GM23338 (cell line): ENCODE measurements at regions not wholly inside any gene's neighbourhood (a gene's known extent, or its start where the extent isn't known, plus 50 kb on each side); places are given as distances from the start of the nearest gene placed in this dataset.

Experiments
- ATAC-seq: fragments of 200-7000 bp; cut with Tn5 transposase; 3 replicates; pipeline ENCODE4 v1.9.1; 2020
- DNase-seq: peaks from one replicate; pipeline ENCODE4 v3.0.0-alpha.2; 2015; ENCODE audit warnings: low spot score
- H2AFZ ChIP-seq: fragments of 200-600 bp; sonication (generic); 2 replicates; pipeline ENCODE4 v1.8.0; 2016; ENCODE audit warnings: antibody characterized with exemption, mild to moderate bottlenecking, moderate library complexity
- H3F3A ChIP-seq: fragments of 200-600 bp; sonication (generic); replicated peaks from 2 replicates; pipeline ENCODE4 v1.8.0; 2017; ENCODE audit warnings: antibody characterized with exemption, mixed run types, low read depth
- H3K27ac ChIP-seq: fragments of 200-600 bp; sonication (generic); 2 replicates; pipeline ENCODE4 v1.6.1; 2016; ENCODE audit warnings: low read depth
- H3K27me3 ChIP-seq: fragments of 200-600 bp; sonication (generic); 2 replicates; pipeline ENCODE4 v1.8.0; 2016; ENCODE audit warnings: mild to moderate bottlenecking, mixed run types, moderate library complexity; ENCODE audit not compliant: insufficient read depth
- H3K36me3 ChIP-seq: fragments of 200-600 bp; sonication (generic); 2 replicates; pipeline ENCODE4 v1.8.0; 2016; ENCODE audit warnings: mild to moderate bottlenecking; ENCODE audit not compliant: insufficient read depth
- H3K4me1 ChIP-seq: fragments of 200-600 bp; sonication (generic); 2 replicates; pipeline ENCODE4 v1.8.0; 2016; ENCODE audit warnings: mild to moderate bottlenecking, moderate library complexity; ENCODE audit not compliant: insufficient read depth
- H3K4me2 ChIP-seq: fragments of 200-600 bp; sonication (generic); 2 replicates; pipeline ENCODE4 v1.7.1; 2017; ENCODE audit warnings: mixed run types
- H3K4me3 ChIP-seq: fragments of 200-600 bp; sonication (generic); 2 replicates; pipeline ENCODE4 v1.6.1; 2016; ENCODE audit warnings: mixed run types
- H3K79me2 ChIP-seq: fragments of 200-600 bp; sonication (generic); replicated peaks from 2 replicates; pipeline ENCODE4 v1.8.0; 2017; ENCODE audit warnings: mild to moderate bottlenecking; ENCODE audit not compliant: insufficient read depth
- H3K9me2 ChIP-seq: fragments of 200-600 bp; sonication (generic); 2 replicates; pipeline ENCODE4 v1.8.0; 2017; ENCODE audit not compliant: insufficient read depth
- H4K20me1 ChIP-seq: fragments of 200-600 bp; sonication (generic); replicated peaks from 2 replicates; pipeline ENCODE4 v1.8.0; 2017; ENCODE audit warnings: mild to moderate bottlenecking; ENCODE audit not compliant: insufficient read depth
- H3K27ac Mint-ChIP-seq: 2 replicates; pipeline ENCODE4 v1.8.0; 2020; ENCODE audit warnings: inconsistent platforms, mild to moderate bottlenecking, moderate library complexity, mixed read lengths
- H3K27me3 Mint-ChIP-seq: 3 replicates; pipeline ENCODE4 v1.8.0; 2022; ENCODE audit warnings: low read depth, mild to moderate bottlenecking, moderate library complexity, mixed read lengths, inconsistent platforms; ENCODE audit not compliant: insufficient read depth, poor library complexity
- H3K36me3 Mint-ChIP-seq: 3 replicates; pipeline ENCODE4 v1.8.0; 2021; ENCODE audit warnings: low read depth, mild to moderate bottlenecking, inconsistent platforms, moderate library complexity, mixed read lengths
- H3K4me1 Mint-ChIP-seq: 3 replicates; pipeline ENCODE4 v1.8.0; 2020; ENCODE audit warnings: mild to moderate bottlenecking, inconsistent platforms, mixed read lengths
- H3K4me3 Mint-ChIP-seq: 3 replicates; pipeline ENCODE4 v1.8.0; 2021; ENCODE audit warnings: moderate library complexity, mild to moderate bottlenecking, inconsistent platforms, mixed read lengths
- H3K9me3 Mint-ChIP-seq: 3 replicates; pipeline ENCODE4 v1.8.0; 2020; ENCODE audit warnings: moderate library complexity, mild to moderate bottlenecking, inconsistent platforms, mixed read lengths
- CREB1 ChIP-seq: fragments of 250-450 bp; sonication (Bioruptor Pico); IDR thresholded peaks from 2 replicates; pipeline ENCODE4 v1.5.0; 2020; ENCODE audit warnings: low read depth, mild to moderate bottlenecking, moderate library complexity
- EZH2phosphoT487 ChIP-seq: fragments of 200-600 bp; sonication (generic); IDR thresholded peaks from one replicate; pipeline ENCODE4 v1.8.1; 2018; ENCODE audit warnings: antibody characterized with exemption; ENCODE audit not compliant: unreplicated experiment
- JUNB ChIP-seq: IDR thresholded peaks from one replicate; pipeline ENCODE4 v1.6.1; 2016; ENCODE audit warnings: antibody characterized with exemption; ENCODE audit not compliant: unreplicated experiment
- ZNF331 ChIP-seq: fragments of 250-450 bp; sonication (Bioruptor Pico); IDR thresholded peaks from 2 replicates; pipeline ENCODE4 v1.5.0; 2020; ENCODE audit warnings: low read depth, mild to moderate bottlenecking, moderate library complexity
- ZNF462 ChIP-seq: fragments of 250-450 bp; sonication (Bioruptor Pico); IDR thresholded peaks from 2 replicates; pipeline ENCODE4 v1.5.0; 2020; ENCODE audit warnings: mild to moderate bottlenecking, moderate library complexity
- TF ChIP-seq, protein P1 (sequence below): IDR thresholded peaks from one replicate; pipeline ENCODE4 v1.6.1; 2018; ENCODE audit warnings: antibody characterized with exemption; ENCODE audit not compliant: unreplicated experiment
- TF ChIP-seq, protein P2 (sequence below): IDR thresholded peaks from 2 replicates; pipeline ENCODE4 v1.6.1; 2016; ENCODE audit warnings: antibody characterized with exemption

GRCh38 chr17:69853541-69854224 lies 221.3 kb upstream of the KCNJ16 start (continued):
- TF ChIP-seq, protein P1, sequence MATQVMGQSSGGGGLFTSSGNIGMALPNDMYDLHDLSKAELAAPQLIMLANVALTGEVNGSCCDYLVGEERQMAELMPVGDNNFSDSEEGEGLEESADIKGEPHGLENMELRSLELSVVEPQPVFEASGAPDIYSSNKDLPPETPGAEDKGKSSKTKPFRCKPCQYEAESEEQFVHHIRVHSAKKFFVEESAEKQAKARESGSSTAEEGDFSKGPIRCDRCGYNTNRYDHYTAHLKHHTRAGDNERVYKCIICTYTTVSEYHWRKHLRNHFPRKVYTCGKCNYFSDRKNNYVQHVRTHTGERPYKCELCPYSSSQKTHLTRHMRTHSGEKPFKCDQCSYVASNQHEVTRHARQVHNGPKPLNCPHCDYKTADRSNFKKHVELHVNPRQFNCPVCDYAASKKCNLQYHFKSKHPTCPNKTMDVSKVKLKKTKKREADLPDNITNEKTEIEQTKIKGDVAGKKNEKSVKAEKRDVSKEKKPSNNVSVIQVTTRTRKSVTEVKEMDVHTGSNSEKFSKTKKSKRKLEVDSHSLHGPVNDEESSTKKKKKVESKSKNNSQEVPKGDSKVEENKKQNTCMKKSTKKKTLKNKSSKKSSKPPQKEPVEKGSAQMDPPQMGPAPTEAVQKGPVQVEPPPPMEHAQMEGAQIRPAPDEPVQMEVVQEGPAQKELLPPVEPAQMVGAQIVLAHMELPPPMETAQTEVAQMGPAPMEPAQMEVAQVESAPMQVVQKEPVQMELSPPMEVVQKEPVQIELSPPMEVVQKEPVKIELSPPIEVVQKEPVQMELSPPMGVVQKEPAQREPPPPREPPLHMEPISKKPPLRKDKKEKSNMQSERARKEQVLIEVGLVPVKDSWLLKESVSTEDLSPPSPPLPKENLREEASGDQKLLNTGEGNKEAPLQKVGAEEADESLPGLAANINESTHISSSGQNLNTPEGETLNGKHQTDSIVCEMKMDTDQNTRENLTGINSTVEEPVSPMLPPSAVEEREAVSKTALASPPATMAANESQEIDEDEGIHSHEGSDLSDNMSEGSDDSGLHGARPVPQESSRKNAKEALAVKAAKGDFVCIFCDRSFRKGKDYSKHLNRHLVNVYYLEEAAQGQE: no peak
- TF ChIP-seq, protein P2, sequence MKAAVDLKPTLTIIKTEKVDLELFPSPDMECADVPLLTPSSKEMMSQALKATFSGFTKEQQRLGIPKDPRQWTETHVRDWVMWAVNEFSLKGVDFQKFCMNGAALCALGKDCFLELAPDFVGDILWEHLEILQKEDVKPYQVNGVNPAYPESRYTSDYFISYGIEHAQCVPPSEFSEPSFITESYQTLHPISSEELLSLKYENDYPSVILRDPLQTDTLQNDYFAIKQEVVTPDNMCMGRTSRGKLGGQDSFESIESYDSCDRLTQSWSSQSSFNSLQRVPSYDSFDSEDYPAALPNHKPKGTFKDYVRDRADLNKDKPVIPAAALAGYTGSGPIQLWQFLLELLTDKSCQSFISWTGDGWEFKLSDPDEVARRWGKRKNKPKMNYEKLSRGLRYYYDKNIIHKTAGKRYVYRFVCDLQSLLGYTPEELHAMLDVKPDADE: no peak
- no peak for TF ChIP-seq CREB1 (CRISPR knock-in tag)
- TF ChIP-seq ZNF331: no peak

DNA sequence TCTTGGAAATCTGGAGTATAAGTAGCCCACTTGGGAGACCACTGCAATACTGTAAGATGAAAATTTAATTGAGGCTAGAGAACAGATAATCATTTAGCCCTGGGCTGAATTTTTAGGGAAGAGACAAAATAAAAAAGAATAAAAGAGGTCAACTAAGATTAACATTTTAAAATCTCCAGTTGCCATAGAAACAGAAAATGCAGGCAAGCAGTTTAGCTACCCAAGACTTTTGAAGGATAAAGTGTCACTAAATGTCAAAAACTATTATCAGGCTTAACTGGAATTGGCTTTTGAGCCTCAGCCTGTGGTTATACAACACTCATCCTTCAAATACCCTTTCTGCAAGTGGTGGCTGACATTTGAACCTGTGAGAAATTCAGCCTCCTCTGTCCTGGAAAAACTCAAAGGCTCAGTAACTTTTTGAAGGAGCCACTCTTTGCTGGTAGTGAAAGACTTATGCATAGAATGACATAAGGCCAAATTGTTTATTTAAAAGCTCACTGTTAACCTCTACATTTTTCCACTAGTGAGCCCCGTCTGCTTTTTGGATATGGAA lies 220.7 kb upstream of the KCNJ16 start:
- peaks cover 6% of the 10 kb centered on the region for H3K27me3 Mint-ChIP-seq
- no peak for DNase-seq
- no peak for TF ChIP-seq ZNF331
- no peak for TF ChIP-seq EZH2phosphoT487
- no peak for TF ChIP-seq CREB1 (CRISPR knock-in tag)
- TF ChIP-seq JUNB: no peak
- TF ChIP-seq, protein P2: no peak
- TF ChIP-seq, protein P1: no peak
- TF ChIP-seq ZNF462 (CRISPR knock-in tag): no peak

More for the DNA sequence above, 220.7 kb upstream of the KCNJ16 start:
- Histone ChIP-seq H3K27ac (no peak overlapping the region), H4K20me1 (no peaks in the 10 kb centered on the region), H3K4me2 (no peak overlapping the region), H2AFZ (no peak overlapping the region), H3F3A (no peaks in the 10 kb centered on the region), H3K27me3 (no peaks in the 10 kb centered on the region), H3K36me3 (no peaks in the 10 kb centered on the region), H3K4me1 (no peaks in the 10 kb centered on the region), H3K4me3 (no peak overlapping the region), H3K9me2 (no peaks in the 10 kb centered on the region), H3K79me2 (no peaks in the 10 kb centered on the region)
- H3K27ac Mint-ChIP-seq: no peak overlapping the region
- H3K36me3 Mint-ChIP-seq: peaks cover 3% of the 10 kb centered on the region
- no peak for ATAC-seq
- H3K9me3 Mint-ChIP-seq: peaks cover 7% of the 10 kb centered on the region
- no peak overlapping the region for H3K4me3 Mint-ChIP-seq
- no peaks in the 10 kb centered on the region for H3K4me1 Mint-ChIP-seq
